Dedifferentiated amniotic fluid mesenchymal stem cell (primary cell): ENCODE measurements at regions not wholly inside any gene's neighbourhood (a gene's known extent, or its start where the extent isn't known, plus 50 kb on each side); places are given as distances from the start of the nearest gene placed in this dataset.
A peak's percentile ranks its signal among the peaks of the same experiment; 100 is the strongest.
"Not testable (repeated sequence)": the region's sequence is repeated elsewhere in the genome, so short reads cannot be mapped to it uniquely, and the experiment has no call there.

Experiments used
- DNase-seq: peaks from one replicate; pipeline ENCODE4 v3.0.0-alpha.2; 2016; ENCODE audit errors: extremely low spot score

DNA sequence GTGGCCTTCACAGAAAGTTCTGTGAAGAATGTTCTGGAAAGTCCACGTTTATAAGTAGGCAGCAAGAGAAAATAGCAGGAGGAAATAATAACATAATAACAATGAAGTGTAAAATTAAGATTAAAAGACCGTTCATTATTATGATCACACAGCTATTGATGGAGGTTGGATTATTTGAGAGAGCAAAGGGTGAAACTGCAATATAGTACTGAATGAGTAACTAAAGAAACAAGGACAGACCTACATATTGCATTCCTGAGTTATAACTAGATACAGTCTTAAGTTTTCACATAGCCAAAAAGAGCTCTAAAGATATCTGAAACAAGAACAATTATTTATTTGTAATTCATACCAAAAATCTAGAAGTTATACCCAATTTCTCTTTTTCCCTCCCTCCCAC, 122.9 kb upstream of the TMEM164 start:
- DNase-seq: no peak

DNA sequence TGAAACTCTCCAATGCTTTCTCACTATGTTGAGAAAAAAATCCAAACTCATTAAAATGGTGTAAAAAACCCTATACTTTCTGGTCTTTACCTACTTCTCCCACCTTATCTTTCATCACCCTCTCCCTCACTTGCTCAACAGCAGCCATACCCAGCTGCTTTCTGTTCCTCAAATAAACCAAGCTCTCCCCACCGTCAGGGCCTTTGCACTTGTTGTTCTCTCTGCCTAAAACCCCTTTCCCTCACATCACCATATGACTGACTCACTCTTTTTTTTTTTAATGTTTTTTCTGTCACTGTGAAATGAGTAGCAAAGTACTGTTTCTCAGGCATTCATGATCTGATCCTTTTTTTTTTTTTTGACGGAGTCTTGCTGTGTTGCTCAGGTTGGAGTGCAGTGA, 122.3 kb upstream of the TMEM164 start:
- no peak for DNase-seq

- peak; percentile 51 for DNase-seq
These were observed 116.7 kb upstream of the TMEM164 start for GRCh38 chrX:109886122-109886761.

GRCh38 chrX:109889289-109890006, 113.5 kb upstream of the TMEM164 start:
- no peak for DNase-seq

GRCh38 chrX:109890300-109890699, 112.6 kb upstream of the TMEM164 start:
- DNase-seq: no peak

- DNase-seq: peak; percentile 42
These were observed 111.9 kb upstream of the TMEM164 start for GRCh38 chrX:109890910-109891502.

GRCh38 chrX:109896024-109896423, 106.9 kb upstream of the TMEM164 start:
- not testable (repeated sequence) for DNase-seq

GRCh38 chrX:109902665-109903064, 100.2 kb upstream of the TMEM164 start:
- no peak for DNase-seq

DNA sequence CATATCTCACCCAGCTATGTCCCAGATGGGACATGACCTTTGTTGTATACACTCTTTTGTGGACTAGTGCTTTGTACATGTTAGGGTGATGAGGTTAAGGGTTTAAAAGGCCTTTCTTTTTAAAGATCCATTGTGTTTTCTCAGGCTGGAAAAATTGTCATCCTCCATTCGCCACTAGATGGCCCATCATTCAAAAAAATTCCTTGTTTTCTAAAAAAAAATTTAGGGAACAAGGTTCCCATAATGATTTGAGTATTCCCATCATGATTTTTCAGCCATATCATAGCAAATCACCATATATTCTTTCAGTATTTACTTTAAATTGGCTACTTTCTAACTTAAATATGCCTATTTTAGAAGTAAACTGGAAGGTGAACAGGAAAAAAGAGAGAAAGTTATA, 91.9 kb upstream of the TMEM164 start:
- DNase-seq: no peak

GRCh38 chrX:109912993-109913392, 89.9 kb upstream of the TMEM164 start:
- DNase-seq: not testable (repeated sequence)

- no peak for DNase-seq
These were observed 88.6 kb upstream of the TMEM164 start for GRCh38 chrX:109914114-109914849.

- DNase-seq: no peak
These were observed 84.2 kb upstream of the TMEM164 start for GRCh38 chrX:109918753-109919152.

GRCh38 chrX:109920325-109920724, 82.6 kb upstream of the TMEM164 start:
- no peak for DNase-seq

DNA sequence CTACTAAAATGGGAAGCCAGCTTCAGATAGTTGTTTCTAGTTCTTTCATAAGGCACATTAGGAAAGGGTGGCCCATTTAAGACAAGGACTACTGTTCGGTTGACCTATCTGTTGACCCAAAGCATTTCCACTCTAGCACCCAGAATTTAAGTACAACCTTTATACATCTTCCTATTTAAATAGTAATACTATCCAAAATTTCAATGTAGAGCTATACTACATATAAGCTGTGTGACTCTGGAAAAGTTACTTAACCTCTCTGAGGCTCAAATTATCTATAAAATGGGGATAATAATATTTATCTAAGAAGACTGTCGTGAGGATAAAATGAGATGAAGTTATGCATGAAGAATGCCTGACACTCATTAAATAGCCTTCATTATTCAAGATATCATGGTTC, 82.0 kb upstream of the TMEM164 start:
- no peak for DNase-seq

DNA sequence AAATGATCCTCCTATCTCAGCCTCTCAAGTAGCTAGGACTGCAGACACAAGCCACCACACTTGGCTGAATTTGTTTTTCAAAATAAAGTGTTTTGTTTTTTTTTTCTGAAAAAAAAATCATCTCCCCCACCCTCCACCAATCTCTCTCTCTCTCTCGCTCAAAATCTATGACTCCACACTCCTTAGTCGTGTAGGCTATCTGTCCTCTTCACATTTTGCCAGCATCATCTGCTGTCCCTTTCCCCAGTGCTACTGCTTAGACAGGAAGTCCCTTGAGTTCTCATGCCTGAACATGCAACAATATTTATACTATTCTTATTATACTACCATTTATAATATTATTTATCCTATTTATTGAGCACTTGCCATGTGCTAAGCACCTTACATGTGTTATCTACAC, 80.7 kb upstream of the TMEM164 start:
- no peak for DNase-seq

GRCh38 chrX:109925003-109925402, 77.9 kb upstream of the TMEM164 start:
- DNase-seq: not testable (repeated sequence)

- no peak for DNase-seq
These were observed 77.3 kb upstream of the TMEM164 start for GRCh38 chrX:109925656-109926055.

DNA sequence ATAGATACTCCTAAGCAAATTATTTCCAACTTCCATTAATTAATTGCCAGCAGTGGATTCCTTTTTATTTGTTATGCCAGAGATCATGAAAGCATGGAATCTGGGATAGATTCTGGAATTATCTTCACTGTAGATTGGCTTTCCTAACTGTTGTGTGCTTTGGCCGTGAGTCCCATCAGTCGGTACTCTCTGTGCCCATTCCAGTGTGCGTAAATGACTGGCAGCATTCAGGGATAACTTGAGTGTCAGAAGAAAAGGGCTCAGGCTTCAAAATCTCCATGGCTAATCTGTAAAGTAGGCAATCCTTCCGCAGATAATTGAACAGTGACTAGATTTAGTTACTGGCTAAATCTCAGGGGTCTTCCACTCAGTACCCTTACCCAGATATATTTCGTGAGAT, 76.8 kb upstream of the TMEM164 start:
- DNase-seq: no peak

DNA sequence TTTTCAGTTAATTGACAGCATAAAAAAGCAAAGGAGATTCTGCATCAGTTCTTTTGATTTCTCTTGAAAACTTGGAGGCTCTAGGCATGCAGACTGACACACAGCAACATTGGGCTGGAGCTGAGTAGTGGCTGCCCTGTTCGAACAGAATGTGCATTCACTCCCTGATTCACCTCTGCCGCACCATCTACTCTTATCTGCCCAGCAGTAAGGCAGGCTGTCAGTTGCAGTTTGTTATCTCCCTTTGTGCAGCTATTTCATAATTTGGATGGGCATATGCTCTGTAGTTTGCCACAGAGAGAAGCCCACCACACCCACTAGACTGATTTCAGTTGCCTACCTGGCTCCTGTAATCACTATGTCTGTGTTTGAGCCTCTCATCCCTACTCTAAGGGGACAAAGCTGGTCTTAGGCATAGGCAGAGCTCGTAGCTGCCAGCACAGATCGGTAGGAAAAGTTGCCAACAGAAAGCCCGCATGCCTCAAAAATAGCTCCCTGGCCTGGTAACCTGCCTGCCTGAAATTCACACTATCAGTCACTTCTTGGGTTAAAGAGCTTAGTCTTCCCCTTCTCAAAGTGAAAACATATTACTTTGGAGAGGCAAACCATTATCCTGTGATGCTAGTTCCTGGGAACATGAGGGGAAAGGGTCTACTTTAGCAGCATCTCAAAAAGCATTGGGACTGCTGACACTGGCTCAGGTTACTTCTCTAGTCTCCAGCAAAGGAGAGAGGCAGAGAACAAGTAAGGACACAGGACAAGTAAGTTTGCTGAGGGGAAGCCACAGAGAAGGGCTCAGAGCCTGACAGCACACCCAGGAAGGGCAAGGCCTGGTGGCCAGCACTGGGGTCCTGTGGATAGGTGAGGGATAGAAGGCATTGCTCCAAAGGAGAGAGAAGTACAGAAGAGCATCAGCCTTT, 75.9 kb upstream of the TMEM164 start:
- DNase-seq: no peak

GRCh38 chrX:109927663-109928273, 75.1 kb upstream of the TMEM164 start:
- no peak for DNase-seq
